GM23338 (cell line): ENCODE measurements at regions not wholly inside any gene's neighbourhood (a gene's known extent, or its start where the extent isn't known, plus 50 kb on each side); places are given as distances from the start of the nearest gene placed in this dataset.

Experiments
- ATAC-seq: fragments of 200-7000 bp; cut with Tn5 transposase; 3 replicates; pipeline ENCODE4 v1.9.1; 2020
- DNase-seq: peaks from one replicate; pipeline ENCODE4 v3.0.0-alpha.2; 2015; ENCODE audit warnings: low spot score
- H2AFZ ChIP-seq: fragments of 200-600 bp; sonication (generic); 2 replicates; pipeline ENCODE4 v1.8.0; 2016; ENCODE audit warnings: antibody characterized with exemption, mild to moderate bottlenecking, moderate library complexity
- H3F3A ChIP-seq: fragments of 200-600 bp; sonication (generic); replicated peaks from 2 replicates; pipeline ENCODE4 v1.8.0; 2017; ENCODE audit warnings: antibody characterized with exemption, mixed run types, low read depth
- H3K27ac ChIP-seq: fragments of 200-600 bp; sonication (generic); 2 replicates; pipeline ENCODE4 v1.6.1; 2016; ENCODE audit warnings: low read depth
- H3K27me3 ChIP-seq: fragments of 200-600 bp; sonication (generic); 2 replicates; pipeline ENCODE4 v1.8.0; 2016; ENCODE audit warnings: mild to moderate bottlenecking, mixed run types, moderate library complexity; ENCODE audit not compliant: insufficient read depth
- H3K36me3 ChIP-seq: fragments of 200-600 bp; sonication (generic); 2 replicates; pipeline ENCODE4 v1.8.0; 2016; ENCODE audit warnings: mild to moderate bottlenecking; ENCODE audit not compliant: insufficient read depth
- H3K4me1 ChIP-seq: fragments of 200-600 bp; sonication (generic); 2 replicates; pipeline ENCODE4 v1.8.0; 2016; ENCODE audit warnings: mild to moderate bottlenecking, moderate library complexity; ENCODE audit not compliant: insufficient read depth
- H3K4me2 ChIP-seq: fragments of 200-600 bp; sonication (generic); 2 replicates; pipeline ENCODE4 v1.7.1; 2017; ENCODE audit warnings: mixed run types
- H3K4me3 ChIP-seq: fragments of 200-600 bp; sonication (generic); 2 replicates; pipeline ENCODE4 v1.6.1; 2016; ENCODE audit warnings: mixed run types
- H3K79me2 ChIP-seq: fragments of 200-600 bp; sonication (generic); replicated peaks from 2 replicates; pipeline ENCODE4 v1.8.0; 2017; ENCODE audit warnings: mild to moderate bottlenecking; ENCODE audit not compliant: insufficient read depth
- H3K9me2 ChIP-seq: fragments of 200-600 bp; sonication (generic); 2 replicates; pipeline ENCODE4 v1.8.0; 2017; ENCODE audit not compliant: insufficient read depth
- H4K20me1 ChIP-seq: fragments of 200-600 bp; sonication (generic); replicated peaks from 2 replicates; pipeline ENCODE4 v1.8.0; 2017; ENCODE audit warnings: mild to moderate bottlenecking; ENCODE audit not compliant: insufficient read depth
- H3K27ac Mint-ChIP-seq: 2 replicates; pipeline ENCODE4 v1.8.0; 2020; ENCODE audit warnings: inconsistent platforms, mild to moderate bottlenecking, moderate library complexity, mixed read lengths
- H3K27me3 Mint-ChIP-seq: 3 replicates; pipeline ENCODE4 v1.8.0; 2022; ENCODE audit warnings: low read depth, mild to moderate bottlenecking, moderate library complexity, mixed read lengths, inconsistent platforms; ENCODE audit not compliant: insufficient read depth, poor library complexity
- H3K36me3 Mint-ChIP-seq: 3 replicates; pipeline ENCODE4 v1.8.0; 2021; ENCODE audit warnings: low read depth, mild to moderate bottlenecking, inconsistent platforms, moderate library complexity, mixed read lengths
- H3K4me1 Mint-ChIP-seq: 3 replicates; pipeline ENCODE4 v1.8.0; 2020; ENCODE audit warnings: mild to moderate bottlenecking, inconsistent platforms, mixed read lengths
- H3K4me3 Mint-ChIP-seq: 3 replicates; pipeline ENCODE4 v1.8.0; 2021; ENCODE audit warnings: moderate library complexity, mild to moderate bottlenecking, inconsistent platforms, mixed read lengths
- H3K9me3 Mint-ChIP-seq: 3 replicates; pipeline ENCODE4 v1.8.0; 2020; ENCODE audit warnings: moderate library complexity, mild to moderate bottlenecking, inconsistent platforms, mixed read lengths
- CREB1 ChIP-seq: fragments of 250-450 bp; sonication (Bioruptor Pico); IDR thresholded peaks from 2 replicates; pipeline ENCODE4 v1.5.0; 2020; ENCODE audit warnings: low read depth, mild to moderate bottlenecking, moderate library complexity
- EZH2 ChIP-seq: fragments of 200-600 bp; sonication (generic); IDR thresholded peaks from one replicate; pipeline ENCODE4 v1.8.0; 2017; ENCODE audit warnings: antibody characterized with exemption, mild to moderate bottlenecking, low read depth; ENCODE audit not compliant: unreplicated experiment
- JUNB ChIP-seq: IDR thresholded peaks from one replicate; pipeline ENCODE4 v1.6.1; 2016; ENCODE audit warnings: antibody characterized with exemption; ENCODE audit not compliant: unreplicated experiment
- NANOG ChIP-seq: IDR thresholded peaks from 2 replicates; pipeline ENCODE4 v1.6.1; 2016; ENCODE audit warnings: antibody characterized with exemption, borderline replicate concordance
- POLR2AphosphoS5 ChIP-seq: IDR thresholded peaks from 2 replicates; pipeline ENCODE4 v1.6.1; 2016; ENCODE audit warnings: antibody characterized with exemption, low read depth
- ZNF114 ChIP-seq: fragments of 250-450 bp; sonication (Bioruptor Pico); IDR thresholded peaks from 2 replicates; pipeline ENCODE4 v1.5.0; 2020; ENCODE audit warnings: mild to moderate bottlenecking, moderate library complexity
- ZNF331 ChIP-seq: fragments of 250-450 bp; sonication (Bioruptor Pico); IDR thresholded peaks from 2 replicates; pipeline ENCODE4 v1.5.0; 2020; ENCODE audit warnings: low read depth, mild to moderate bottlenecking, moderate library complexity
- TF ChIP-seq, protein P1 (sequence below): fragments of 250-450 bp; sonication (Bioruptor Pico); IDR thresholded peaks from 2 replicates; pipeline ENCODE4 v1.5.0; 2020; ENCODE audit warnings: mild to moderate bottlenecking, moderate library complexity
- TF ChIP-seq, protein P2 (sequence below), 2 experiments: fragments of 200-600 bp in 1 of 2; sonication (generic) in 1 of 2; conservative IDR thresholded peaks; 2 replicates each; pipeline versions ENCODE4 v1.5.1 to v1.6.1; 2016 to 2017; ENCODE audit warnings: antibody characterized with exemption in 2 of 2, low read depth in 2 of 2, mild to moderate bottlenecking in 2 of 2, moderate library complexity in 1 of 2

DNA sequence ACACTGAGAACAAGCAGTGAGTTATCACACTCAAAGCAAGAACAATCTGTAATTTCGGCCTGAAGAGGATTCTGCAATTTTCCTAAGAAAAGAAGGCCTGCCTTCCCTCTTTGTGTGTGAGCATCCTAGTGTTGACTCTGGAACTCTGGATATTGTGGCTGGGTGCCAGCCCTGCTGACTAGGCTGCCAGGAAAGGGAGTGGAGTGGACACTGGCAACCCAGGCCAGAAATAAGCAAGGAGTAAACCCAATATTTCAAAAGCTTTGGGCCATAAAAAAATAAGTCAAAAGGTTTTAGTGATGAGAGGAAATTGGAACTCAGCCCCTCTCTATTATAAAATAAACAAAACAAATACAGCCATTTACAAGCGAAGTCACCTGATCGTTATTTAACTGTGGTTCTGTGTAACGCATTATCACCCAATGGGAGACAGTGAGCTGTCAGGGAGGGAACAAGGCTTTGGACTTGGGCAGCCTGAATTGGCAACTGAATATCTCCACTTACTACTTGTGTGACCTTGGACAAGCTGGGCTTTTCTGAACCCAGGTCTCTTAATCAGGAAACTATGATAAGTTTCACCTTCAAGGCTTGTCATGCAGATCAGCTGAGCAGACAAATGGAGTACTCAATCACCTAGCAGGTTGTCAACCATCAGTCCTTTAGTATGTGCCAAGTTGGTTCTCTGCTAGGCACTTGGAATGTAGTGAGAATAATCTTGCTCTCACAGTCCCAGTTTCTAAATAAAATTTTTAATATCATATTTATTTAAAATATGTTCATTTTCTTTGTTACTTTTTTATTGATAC is 196.2 kb downstream of the PAX1 start:
- no peaks in the 10 kb centered on the region; the same call in 2 of the 3 replicates for H3K4me1 Mint-ChIP-seq
- no peak for DNase-seq
- no peaks in the 10 kb centered on the region for H3F3A ChIP-seq
- TF ChIP-seq EZH2 (no peak), NANOG (no peak), ZNF331 (no peak)
- no peaks in the 10 kb centered on the region for H3K27me3 ChIP-seq
- H3K4me3 Mint-ChIP-seq: no peak overlapping the region
- peaks cover 7% of the 10 kb centered on the region for H3K27me3 Mint-ChIP-seq
- H3K9me2 ChIP-seq: 0 out of 2 replicates have a peak, but pooled peaks cover 5% of the 10 kb centered on the region
- no peaks in the 10 kb centered on the region; the same call in 2 of the 3 replicates for H3K9me3 Mint-ChIP-seq
- H3K36me3 Mint-ChIP-seq: no peaks in the 10 kb centered on the region; the same call in 2 of the 3 replicates
- no peaks in the 10 kb centered on the region for H4K20me1 ChIP-seq
- no peak overlapping the region for H3K27ac Mint-ChIP-seq
- H3K4me1 ChIP-seq: no peaks in the 10 kb centered on the region
- H3K79me2 ChIP-seq: no peaks in the 10 kb centered on the region
- no peaks in the 10 kb centered on the region for H3K36me3 ChIP-seq
- H3K4me2 ChIP-seq: no peak overlapping the region
- no peak overlapping the region for H3K27ac ChIP-seq
- H3K4me3 ChIP-seq: no peak overlapping the region
- ATAC-seq: no peak
- no peak overlapping the region for H2AFZ ChIP-seq

GRCh38 chr20:21900431-21900830 is 195.0 kb downstream of the PAX1 start:
- 0 out of 2 replicates have a peak, but pooled peaks cover 8% of the 10 kb centered on the region for H3K9me2 ChIP-seq
- no peaks in the 10 kb centered on the region for H3K4me1 ChIP-seq
- no peaks in the 10 kb centered on the region for H3K27me3 ChIP-seq
- Mint-ChIP-seq H3K4me3 (no peak overlapping the region), H3K4me1 (no peaks in the 10 kb centered on the region; the same call in 2 of the 3 replicates), H3K9me3 (no peaks in the 10 kb centered on the region), H3K27me3 (peaks cover 7% of the 10 kb centered on the region), H3K36me3 (no peaks in the 10 kb centered on the region), H3K27ac (no peak overlapping the region; the same call in 1 of the 2 replicates)
- no peaks in the 10 kb centered on the region for H3K36me3 ChIP-seq
- no peaks in the 10 kb centered on the region for H3K79me2 ChIP-seq
- no peaks in the 10 kb centered on the region for H3F3A ChIP-seq
- H2AFZ ChIP-seq: no peak overlapping the region
- H3K4me3 ChIP-seq: no peak overlapping the region
- DNase-seq (no peak), ATAC-seq (no peak)
- no peak overlapping the region for H3K4me2 ChIP-seq
- H3K27ac ChIP-seq: no peak overlapping the region
- H4K20me1 ChIP-seq: no peaks in the 10 kb centered on the region
- TF ChIP-seq, protein P1, sequence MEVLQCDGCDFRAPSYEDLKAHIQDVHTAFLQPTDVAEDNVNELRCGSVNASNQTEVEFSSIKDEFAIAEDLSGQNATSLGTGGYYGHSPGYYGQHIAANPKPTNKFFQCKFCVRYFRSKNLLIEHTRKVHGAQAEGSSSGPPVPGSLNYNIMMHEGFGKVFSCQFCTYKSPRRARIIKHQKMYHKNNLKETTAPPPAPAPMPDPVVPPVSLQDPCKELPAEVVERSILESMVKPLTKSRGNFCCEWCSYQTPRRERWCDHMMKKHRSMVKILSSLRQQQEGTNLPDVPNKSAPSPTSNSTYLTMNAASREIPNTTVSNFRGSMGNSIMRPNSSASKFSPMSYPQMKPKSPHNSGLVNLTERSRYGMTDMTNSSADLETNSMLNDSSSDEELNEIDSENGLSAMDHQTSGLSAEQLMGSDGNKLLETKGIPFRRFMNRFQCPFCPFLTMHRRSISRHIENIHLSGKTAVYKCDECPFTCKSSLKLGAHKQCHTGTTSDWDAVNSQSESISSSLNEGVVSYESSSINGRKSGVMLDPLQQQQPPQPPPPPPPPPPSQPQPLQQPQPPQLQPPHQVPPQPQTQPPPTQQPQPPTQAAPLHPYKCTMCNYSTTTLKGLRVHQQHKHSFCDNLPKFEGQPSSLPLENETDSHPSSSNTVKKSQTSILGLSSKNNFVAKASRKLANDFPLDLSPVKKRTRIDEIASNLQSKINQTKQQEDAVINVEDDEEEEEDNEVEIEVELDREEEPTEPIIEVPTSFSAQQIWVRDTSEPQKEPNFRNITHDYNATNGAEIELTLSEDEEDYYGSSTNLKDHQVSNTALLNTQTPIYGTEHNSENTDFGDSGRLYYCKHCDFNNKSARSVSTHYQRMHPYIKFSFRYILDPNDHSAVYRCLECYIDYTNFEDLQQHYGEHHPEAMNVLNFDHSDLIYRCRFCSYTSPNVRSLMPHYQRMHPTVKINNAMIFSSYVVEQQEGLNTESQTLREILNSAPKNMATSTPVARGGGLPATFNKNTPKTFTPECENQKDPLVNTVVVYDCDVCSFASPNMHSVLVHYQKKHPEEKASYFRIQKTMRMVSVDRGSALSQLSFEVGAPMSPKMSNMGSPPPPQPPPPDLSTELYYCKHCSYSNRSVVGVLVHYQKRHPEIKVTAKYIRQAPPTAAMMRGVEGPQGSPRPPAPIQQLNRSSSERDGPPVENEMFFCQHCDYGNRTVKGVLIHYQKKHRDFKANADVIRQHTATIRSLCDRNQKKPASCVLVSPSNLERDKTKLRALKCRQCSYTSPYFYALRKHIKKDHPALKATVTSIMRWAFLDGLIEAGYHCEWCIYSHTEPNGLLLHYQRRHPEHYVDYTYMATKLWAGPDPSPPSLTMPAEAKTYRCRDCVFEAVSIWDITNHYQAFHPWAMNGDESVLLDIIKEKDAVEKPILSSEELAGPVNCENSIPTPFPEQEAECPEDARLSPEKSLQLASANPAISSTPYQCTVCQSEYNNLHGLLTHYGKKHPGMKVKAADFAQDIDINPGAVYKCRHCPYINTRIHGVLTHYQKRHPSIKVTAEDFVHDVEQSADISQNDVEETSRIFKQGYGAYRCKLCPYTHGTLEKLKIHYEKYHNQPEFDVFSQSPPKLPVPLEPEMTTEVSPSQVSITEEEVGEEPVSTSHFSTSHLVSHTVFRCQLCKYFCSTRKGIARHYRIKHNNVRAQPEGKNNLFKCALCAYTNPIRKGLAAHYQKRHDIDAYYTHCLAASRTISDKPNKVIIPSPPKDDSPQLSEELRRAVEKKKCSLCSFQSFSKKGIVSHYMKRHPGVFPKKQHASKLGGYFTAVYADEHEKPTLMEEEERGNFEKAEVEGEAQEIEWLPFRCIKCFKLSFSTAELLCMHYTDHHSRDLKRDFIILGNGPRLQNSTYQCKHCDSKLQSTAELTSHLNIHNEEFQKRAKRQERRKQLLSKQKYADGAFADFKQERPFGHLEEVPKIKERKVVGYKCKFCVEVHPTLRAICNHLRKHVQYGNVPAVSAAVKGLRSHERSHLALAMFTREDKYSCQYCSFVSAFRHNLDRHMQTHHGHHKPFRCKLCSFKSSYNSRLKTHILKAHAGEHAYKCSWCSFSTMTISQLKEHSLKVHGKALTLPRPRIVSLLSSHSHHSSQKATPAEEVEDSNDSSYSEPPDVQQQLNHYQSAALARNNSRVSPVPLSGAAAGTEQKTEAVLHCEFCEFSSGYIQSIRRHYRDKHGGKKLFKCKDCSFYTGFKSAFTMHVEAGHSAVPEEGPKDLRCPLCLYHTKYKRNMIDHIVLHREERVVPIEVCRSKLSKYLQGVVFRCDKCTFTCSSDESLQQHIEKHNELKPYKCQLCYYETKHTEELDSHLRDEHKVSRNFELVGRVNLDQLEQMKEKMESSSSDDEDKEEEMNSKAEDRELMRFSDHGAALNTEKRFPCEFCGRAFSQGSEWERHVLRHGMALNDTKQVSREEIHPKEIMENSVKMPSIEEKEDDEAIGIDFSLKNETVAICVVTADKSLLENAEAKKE (CRISPR knock-in tag): no peak
- TF ChIP-seq CREB1 (CRISPR knock-in tag) (no peak), POLR2AphosphoS5 (no peak), JUNB (no peak), ZNF114 (CRISPR knock-in tag) (no peak), NANOG (no peak), ZNF331 (no peak), EZH2 (no peak)
- TF ChIP-seq, protein P2, sequence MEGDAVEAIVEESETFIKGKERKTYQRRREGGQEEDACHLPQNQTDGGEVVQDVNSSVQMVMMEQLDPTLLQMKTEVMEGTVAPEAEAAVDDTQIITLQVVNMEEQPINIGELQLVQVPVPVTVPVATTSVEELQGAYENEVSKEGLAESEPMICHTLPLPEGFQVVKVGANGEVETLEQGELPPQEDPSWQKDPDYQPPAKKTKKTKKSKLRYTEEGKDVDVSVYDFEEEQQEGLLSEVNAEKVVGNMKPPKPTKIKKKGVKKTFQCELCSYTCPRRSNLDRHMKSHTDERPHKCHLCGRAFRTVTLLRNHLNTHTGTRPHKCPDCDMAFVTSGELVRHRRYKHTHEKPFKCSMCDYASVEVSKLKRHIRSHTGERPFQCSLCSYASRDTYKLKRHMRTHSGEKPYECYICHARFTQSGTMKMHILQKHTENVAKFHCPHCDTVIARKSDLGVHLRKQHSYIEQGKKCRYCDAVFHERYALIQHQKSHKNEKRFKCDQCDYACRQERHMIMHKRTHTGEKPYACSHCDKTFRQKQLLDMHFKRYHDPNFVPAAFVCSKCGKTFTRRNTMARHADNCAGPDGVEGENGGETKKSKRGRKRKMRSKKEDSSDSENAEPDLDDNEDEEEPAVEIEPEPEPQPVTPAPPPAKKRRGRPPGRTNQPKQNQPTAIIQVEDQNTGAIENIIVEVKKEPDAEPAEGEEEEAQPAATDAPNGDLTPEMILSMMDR (conservative IDR thresholded peaks at IDR 0.05; ENCODE audit: low read depth in 2 of 2): no peak
